Right atrium auricular region (tissue), 2 donors: ENCODE measurements at regions not wholly inside any gene's neighbourhood (a gene's known extent, or its start where the extent isn't known, plus 50 kb on each side); places are given as distances from the start of the nearest gene placed in this dataset.

Experiments
- DNase-seq: peaks from one replicate; pipeline ENCODE4 v3.0.0-alpha.2; 2019; ENCODE audit warnings: low spot score
- H3K27ac ChIP-seq, 2 donors: fragments of 200-600 bp; sonication (generic); 1 replicate in 1 of 2; 2 replicates in 1 of 2; pipeline ENCODE4 v1.5.1; 2016 to 2019
- H3K27me3 ChIP-seq, 2 donors: fragments of 200-600 bp; sonication (generic); one replicate each; pipeline versions ENCODE4 v1.5.1 to v1.6.0; 2017 to 2019
- H3K36me3 ChIP-seq: fragments of 200-600 bp; sonication (generic); one replicate; pipeline ENCODE4 v1.5.1; 2016
- H3K4me1 ChIP-seq, 2 donors: fragments of 200-600 bp; sonication (generic); one replicate each; pipeline versions ENCODE4 v1.5.1 to v1.6.0; 2017 to 2019
- H3K4me3 ChIP-seq, 2 donors: fragments of 200-600 bp; sonication (generic); 1 replicate in 1 of 2; 2 replicates in 1 of 2; pipeline ENCODE4 v1.5.1; 2017 to 2019; ENCODE audit warnings: mild to moderate bottlenecking in 1 of 2, moderate library complexity in 1 of 2
- H3K9me3 ChIP-seq, 2 donors: fragments of 200-600 bp; sonication (generic); one replicate each; pipeline ENCODE4 v1.5.1; 2019
- CTCF ChIP-seq, 2 donors: fragments of 200-600 bp; sonication (generic); IDR thresholded peaks; one replicate each; pipeline ENCODE4 v1.5.1; 2019; ENCODE audit warnings: antibody characterized with exemption in 2 of 2

- Histone ChIP-seq H3K9me3 (no peaks in the 10 kb centered on the region), H3K4me1 (no peaks in the 10 kb centered on the region), H3K27ac (no peak overlapping the region), H3K36me3 (no peaks in the 10 kb centered on the region), H3K4me3 (no peak overlapping the region), H3K27me3 (no peaks in the 10 kb centered on the region)
- no peak for TF ChIP-seq CTCF (IDR thresholded peaks at IDR 0.05)
- no peak for DNase-seq
Measured at GRCh38 chr18:45298986-45299385, 316.3 kb upstream of the SLC14A2 start.

- Histone ChIP-seq H3K27ac (no peak overlapping the region), H3K4me3 (no peak overlapping the region), H3K9me3 (no peaks in the 10 kb centered on the region), H3K27me3 (no peaks in the 10 kb centered on the region), H3K36me3 (no peaks in the 10 kb centered on the region), H3K4me1 (no peaks in the 10 kb centered on the region)
- DNase-seq, result no peak
- no peak for TF ChIP-seq CTCF (IDR thresholded peaks at IDR 0.05)
Measured at GRCh38 chr18:45303026-45303425, 312.2 kb upstream of the SLC14A2 start.

DNA sequence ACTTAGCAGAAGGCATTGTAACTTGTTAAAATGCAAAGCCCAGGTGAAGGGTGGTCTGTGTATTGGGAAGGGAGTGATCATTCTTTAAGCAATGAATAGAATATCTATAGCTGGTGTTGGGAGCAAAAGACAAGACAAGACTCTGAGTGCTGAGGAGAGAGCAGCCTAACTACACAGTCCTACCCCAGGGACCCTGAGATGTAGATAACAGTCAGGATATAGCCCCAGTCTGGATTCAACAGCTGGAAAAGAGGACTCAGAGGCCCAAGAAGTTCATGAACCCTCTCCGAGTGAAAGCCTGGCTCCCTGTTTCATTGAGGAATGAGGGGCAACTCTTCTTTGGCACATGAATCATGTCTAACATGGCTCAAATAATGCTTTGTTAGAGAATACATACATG lies 310.7 kb upstream of the SLC14A2 start:
- Histone ChIP-seq H3K27me3 (no peaks in the 10 kb centered on the region), H3K27ac (no peak overlapping the region), H3K4me1 (no peaks in the 10 kb centered on the region), H3K4me3 (no peak overlapping the region), H3K36me3 (no peaks in the 10 kb centered on the region), H3K9me3 (no peaks in the 10 kb centered on the region)
- DNase-seq, result no peak
- no peak for TF ChIP-seq CTCF (IDR thresholded peaks at IDR 0.05)

DNA sequence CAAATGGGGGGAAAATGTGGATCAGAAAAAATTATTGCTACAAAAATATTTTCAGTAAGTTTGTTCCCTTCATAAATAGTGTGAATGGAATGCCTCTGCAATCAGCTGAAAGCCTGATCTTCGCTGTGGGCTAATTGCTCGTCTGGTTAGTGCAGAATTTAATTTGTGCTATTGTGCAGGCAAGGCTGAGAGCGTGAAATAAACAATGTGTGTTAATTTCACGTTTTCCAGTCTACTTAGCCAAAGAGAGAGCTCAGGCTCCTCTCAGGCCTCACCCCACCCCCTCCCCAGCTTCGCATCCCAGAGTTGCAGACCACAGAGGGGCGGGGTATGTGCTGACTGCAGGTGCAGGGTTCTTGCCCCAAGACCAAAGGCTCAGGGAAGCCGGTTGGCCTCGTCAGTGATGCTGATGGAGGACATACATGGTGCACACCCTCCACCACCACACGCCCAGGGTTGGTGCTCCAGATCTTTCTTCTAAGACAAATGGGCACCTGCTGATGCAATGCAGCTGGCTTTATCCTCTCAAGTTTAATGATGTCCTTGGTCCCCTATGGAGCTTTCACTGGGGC lies 302.6 kb upstream of the SLC14A2 start:
- H3K27me3 ChIP-seq, result no peaks in the 10 kb centered on the region
- H3K27ac ChIP-seq, result no peak overlapping the region
- no peak overlapping the region for H3K4me3 ChIP-seq
- TF ChIP-seq CTCF (IDR thresholded peaks at IDR 0.05), result no peak
- no peaks in the 10 kb centered on the region for H3K4me1 ChIP-seq
- no peaks in the 10 kb centered on the region for H3K9me3 ChIP-seq
- H3K36me3 ChIP-seq, result no peaks in the 10 kb centered on the region
- DNase-seq, result no peak

DNA sequence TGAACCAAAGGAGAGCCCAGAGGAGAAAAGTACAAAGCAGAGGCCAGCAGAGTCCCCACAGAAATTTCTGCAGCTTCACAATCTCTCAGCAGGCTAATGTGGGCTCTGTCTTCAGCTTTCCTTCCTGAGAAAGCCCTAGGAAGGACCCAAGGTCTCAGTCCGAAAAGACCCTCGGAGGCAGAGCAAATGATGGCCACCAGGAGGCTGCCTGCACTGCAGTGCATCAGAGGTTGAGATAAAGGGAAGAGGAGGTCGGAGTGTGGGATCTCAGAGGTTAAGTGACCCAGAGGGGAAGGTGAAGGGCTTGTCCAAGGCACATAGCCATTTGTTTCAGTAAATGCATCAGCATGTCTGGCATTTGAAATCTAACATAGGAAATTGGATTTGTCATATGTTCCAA lies 299.1 kb upstream of the SLC14A2 start:
- Histone ChIP-seq H3K4me3 (no peak overlapping the region), H3K27ac (no peak overlapping the region), H3K36me3 (no peaks in the 10 kb centered on the region), H3K9me3 (no peaks in the 10 kb centered on the region), H3K4me1 (peaks cover 0 to 10% of the 10 kb centered on the region in 2 donors), H3K27me3 (no peaks in the 10 kb centered on the region)
- no peak for DNase-seq
- no peak for TF ChIP-seq CTCF (IDR thresholded peaks at IDR 0.05)

GRCh38 chr18:45317948-45318640 lies 297.2 kb upstream of the SLC14A2 start:
- Histone ChIP-seq H3K9me3 (no peaks in the 10 kb centered on the region), H3K4me1 (peaks cover 0 to 19% of the 10 kb centered on the region in 2 donors), H3K36me3 (no peaks in the 10 kb centered on the region), H3K27me3 (no peaks in the 10 kb centered on the region), H3K27ac (no peak overlapping the region), H3K4me3 (no peak overlapping the region)
- DNase-seq, result no peak
- TF ChIP-seq CTCF (IDR thresholded peaks at IDR 0.05), result no peak
